Inferior parietal cortex (tissue), 1 donor: ENCODE measurements at regions not wholly inside any gene's neighbourhood (a gene's known extent, or its start where the extent isn't known, plus 50 kb on each side); places are given as distances from the start of the nearest gene placed in this dataset.

Experiments
- DNase-seq: peaks from one replicate; pipeline ENCODE4 v3.0.0-alpha.2; 2016; ENCODE audit errors: extremely low spot score

DNA sequence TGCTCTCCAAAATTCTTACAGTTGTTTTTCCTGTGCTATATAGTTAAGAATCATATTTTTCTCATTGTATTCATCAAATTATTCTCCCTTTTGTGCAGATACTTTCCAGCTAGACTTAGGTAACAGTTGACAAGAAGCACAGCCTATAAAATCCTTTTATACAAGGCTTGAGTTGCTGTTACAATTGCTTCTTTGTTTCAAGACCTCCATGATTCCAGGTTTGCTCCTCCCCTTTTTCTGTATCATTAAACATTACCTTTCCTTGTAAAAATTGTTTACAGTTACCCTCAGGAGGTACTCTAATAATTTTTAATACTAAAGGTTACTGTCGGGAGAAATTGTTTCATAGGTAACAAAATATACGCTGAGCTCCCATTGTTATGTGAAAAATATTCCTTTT is 192.3 kb upstream of the GRID2 start:
- no peak for DNase-seq

DNA sequence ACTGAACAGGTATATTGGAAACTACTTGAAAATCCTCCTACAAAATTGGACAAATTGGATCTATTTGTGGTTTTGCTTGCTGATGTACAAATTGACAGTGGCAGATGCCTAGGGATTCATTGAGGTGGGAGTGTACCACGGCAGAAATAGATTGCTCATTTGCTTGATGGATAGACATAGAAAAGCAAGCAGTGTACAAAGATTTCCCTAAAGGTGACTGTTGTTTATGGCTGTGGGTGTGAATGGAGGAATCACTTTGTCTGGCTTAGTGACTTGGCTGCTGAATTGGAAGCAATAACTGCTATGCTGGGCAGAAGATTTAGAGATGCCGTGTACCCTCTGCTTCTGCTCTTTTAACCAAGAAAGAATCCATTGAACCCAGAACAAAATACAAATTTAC is 191.0 kb upstream of the GRID2 start:
- DNase-seq, result no peak

DNA sequence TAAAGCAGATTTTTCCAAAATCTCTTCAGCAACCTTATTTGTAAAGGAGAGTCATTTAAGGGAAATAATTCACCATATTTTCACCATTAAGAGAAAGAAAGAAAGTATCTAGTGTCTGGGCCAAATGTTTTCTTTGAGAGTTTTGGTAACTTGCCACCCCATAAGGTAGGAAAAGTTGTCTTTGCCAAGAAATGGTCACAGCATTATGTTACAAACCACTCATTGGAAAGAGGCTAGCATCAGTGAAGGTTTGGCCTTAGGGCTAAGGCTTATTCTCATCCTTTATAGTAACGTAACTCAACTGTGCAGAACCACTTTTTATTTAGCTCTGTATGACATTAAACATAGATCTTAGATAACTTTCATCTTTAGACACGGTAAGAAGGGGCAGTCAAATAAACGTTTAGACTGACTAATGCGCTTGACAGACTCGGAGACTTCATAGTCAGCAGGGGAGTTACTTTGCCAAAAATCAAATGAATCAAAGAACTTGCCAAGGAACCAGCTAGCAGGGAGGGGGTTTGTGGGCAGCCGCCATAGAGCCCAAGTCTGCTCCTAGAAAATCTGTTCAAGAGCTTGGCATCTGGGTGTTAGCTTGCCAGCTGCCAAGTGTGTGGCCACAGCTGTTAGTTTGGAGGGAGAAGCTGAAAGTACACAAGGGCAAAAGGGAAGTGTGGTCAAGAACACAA is 182.8 kb upstream of the GRID2 start:
- DNase-seq, result no peak

DNA sequence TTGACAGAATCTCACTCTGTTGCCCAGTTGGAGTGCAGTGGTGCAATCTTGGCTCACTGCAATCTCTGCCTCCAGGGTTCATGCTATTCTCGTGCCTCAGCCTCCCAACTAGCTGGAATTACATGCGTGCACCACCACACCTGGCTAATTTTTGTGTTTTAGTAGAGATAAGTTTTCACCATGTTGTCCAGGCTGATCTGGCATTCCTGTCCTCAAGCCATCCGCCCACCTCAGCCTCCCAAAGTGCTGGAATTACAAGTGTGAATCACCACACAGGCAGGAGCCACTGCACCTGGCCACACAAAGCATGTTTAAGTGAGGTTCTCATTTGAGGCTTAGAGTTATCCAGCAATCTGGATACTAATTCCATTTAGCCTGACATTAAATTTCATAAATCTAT is 180.9 kb upstream of the GRID2 start:
- DNase-seq, result no peak

DNA sequence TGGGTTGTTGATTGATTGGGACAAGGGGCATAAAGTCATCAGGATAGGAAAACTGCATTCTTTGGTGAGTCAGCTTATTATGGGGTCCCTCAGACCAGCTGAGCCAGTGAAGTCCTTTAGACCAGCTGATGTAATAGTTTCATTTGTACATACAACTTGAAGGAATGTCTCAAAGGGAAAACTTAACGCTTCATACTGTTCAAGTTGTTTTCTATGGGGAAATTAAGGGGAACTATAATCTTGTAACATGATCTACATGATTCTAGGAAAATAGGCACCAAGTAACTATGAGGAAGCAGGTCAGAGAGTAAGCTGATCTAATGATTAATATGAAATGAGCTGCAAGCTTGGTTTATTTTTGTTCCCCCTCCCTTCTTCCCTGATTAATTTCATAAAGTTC is 175.1 kb upstream of the GRID2 start:
- DNase-seq, result no peak

DNA sequence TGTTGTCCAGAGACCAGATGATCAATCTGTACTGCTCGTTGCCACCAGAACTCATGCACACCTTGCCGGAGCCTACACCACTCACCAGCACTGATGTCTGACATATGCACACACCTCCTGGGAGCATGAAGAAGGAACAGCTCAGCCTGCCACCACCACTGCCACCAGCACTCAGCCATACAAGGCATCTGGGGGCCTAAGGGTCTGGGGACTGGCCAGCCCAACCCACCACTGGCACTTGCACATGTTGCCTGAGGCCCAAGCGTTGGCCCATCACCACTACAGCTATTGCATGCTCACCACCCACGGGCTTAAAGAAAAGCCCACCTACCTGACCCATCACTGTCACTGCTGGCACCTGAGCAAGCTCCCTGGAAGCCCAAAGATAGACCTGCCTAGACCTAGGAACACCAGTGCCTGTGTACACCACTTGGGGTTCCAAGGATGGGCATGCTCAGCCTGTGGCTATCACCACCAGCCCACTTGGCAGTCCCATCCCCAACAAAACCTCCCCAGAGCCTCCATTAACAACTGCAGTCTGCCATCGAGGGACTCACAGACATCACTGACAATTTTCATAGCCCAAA is 174.3 kb upstream of the GRID2 start:
- DNase-seq, result no peak

DNA sequence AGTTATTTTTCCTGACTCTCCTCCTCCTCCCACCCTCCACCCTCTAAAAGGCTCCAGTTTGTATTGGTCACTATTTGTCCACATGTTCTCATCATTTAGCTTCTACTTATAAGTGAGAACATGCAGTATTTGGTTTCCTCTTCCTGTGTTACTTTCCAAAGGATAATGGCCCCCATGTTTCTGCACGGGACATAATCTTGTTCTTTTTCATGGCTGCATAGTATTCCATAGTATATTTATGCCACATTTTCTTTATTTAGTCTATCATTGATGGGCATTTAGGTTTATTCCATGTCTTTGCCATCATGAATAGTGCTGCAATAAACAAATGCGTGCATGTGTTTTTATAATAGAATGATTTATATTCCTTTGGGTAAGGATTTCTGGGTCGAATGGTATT is 167.3 kb upstream of the GRID2 start:
- DNase-seq, result no peak

DNA sequence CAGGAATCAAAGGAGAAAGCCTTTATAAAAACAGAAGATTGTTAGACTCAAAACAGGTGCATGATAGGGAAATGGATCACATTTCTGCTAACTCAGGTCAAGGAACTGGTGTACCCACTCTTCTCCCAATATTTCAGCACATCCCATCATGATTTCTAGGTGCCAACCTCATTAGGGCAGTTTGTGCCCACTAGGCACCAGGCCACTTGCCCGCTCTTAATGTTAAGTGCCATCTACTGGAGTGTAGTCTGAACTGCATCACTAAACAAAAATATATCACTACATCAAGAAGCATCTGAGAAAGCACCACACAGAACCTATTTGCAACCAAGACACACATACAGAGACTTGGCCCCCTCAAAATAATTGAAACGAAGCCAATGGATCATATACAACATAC is 140.4 kb upstream of the GRID2 start:
- DNase-seq, result no peak

DNA sequence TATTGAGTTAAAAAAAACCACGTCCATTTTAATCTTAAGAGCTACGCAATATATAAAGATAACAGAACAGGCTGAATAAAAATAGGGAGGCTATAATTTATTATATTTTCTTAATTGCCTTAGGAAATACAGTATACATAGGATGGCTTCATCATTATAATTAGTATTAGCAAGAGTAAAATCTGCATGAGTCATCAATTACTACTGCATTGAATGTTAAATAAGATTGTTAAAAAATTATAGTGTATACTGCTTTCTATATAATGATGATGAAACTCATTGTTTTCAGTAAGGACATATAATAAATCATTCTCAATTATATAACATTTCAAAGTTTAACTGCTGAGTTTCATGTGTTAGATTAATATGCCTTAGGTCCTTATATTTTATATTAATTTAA is 133.4 kb upstream of the GRID2 start:
- no peak for DNase-seq

DNA sequence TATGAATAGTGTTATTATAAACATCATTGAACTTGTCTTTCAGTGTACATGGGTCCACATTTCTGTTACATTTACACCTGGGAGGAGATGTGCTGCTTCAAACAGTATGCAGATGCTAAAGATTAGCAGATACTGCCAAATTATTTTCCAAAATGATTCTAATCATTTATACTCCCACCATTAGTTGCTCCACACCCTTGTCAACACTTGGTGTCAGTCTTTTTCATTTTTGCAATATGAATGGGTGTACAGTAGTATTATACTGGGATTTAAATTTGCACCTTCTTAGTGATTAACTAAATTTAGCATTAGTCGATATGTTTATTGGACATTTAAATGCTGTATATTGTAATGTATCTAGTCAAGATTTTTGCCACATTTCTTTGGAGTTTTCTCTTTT is 131.6 kb upstream of the GRID2 start:
- peak; percentile 3 for DNase-seq

DNA sequence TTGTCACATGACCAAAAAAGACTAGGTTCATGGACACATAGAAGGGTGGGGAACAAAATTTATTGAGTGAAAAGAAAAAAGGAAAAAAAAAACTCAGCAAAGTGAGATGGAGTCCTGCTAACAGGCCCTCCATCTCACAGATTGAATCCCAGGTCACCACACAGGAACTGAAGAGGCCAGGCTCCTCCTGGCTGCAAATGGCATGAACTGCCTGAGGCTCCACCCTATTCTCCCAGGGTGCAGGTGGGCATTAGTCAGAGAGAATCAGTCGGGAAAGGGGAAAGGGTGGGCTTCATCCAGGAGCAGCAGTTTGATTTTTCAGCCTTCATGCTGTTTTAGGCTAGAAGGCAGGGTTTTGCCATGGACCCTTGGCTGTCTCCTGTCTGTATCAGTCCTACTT is 128.5 kb upstream of the GRID2 start:
- DNase-seq, result no peak

DNA sequence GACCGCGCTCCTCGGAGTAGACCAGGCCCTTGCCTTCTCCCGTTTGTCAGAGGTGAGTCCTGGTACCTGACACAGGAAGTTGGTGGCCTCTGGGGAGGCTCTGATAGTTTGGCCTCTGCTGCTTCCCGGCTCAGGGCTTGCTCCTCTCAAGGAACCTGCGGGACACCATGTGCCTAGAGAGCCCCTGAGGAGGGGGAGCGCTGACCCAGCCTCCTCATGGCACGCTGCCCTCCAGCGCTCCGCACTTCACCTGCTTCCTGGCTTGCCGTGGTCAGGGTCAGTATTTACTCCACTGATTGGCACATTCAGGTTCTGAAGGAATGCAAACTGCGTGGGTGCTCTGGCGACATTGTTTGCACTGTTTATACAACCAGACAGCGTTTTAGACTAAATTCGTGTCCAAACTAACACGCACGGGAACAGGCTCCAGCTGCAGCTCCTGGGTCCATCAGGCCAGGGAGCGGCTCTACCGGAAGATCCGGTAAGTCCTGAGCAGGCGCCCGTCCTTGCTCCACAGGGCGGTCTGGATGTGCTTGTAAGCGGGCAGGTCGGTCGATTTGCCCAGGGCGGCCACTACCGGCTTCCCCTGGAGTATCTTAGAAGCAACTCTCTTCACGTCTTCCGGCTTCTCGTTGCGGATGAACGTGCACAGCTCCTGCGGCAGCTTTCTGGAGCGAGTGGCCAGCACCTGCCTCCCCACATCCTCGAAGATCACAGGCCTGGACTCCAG is 121.6 kb upstream of the GRID2 start:
- DNase-seq, result no peak

DNA sequence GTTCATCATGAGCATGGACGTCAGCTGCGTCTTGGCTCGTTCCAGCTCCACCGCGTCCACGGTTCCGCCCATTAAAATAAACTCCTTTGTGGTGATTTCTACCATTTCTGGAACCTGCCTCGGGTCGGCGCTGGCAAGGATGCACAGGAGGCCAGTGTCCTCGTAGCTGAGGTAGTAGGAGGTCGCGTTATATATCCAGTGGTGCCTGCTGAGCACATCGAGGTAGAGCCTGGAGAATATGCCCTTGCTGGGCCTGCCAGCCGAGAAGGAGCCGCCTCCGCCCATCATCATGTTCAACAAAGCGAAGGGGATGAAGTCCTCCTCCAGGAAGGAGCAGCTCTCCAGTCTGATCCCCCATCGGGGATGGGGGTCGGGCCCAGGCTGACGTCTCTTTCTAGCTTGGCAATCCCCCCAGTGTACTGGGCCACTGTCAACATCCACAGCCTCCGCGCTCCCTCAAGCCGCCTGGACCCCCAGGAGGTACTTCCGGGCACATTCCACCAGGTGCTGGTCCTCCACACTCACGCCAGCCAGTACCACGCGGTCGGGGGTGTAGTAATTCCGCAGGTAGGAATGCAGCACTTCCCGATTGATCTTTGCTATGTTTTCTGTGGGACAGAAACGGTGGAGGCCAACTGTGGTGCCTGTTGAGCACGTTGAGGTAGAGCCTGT is 120.9 kb upstream of the GRID2 start:
- no peak for DNase-seq

DNA sequence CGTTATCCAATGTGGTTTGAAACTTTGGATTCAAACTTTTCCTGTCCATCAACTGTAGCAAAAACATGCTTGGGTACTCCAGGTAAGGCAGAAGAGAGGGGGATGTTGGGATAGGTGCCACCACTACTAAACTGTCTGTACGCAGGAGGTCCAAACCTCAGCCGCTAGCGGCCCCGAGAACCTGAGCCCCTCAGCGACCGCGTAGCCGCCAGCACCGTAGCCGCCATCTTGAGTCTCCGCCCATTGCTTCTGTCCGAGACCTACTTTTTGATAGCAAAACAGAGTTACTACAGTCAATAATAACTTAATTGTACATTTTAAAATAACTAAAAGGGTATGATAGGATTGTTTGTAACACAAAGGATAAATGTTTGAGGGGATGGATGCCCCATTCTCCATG is 119.9 kb upstream of the GRID2 start:
- no peak for DNase-seq

DNA sequence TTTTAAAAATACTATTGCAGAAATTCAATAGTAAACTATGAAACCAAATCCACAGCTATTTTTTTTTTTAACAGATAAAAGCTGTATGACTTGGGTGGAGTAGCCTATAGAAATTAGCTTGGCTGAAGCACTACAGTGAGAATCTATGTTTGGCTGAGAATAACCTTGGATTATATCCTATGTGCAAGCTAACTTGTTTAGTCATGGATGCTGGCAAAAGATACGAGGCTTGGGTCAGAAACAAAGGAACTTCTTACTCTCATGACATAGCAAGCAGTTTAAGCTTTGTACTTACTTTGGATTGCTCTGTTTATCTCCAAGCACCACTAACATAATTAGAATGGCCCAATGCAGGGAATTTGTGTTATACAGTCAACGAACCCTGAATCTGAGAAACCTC is 119.2 kb upstream of the GRID2 start:
- no peak for DNase-seq

DNA sequence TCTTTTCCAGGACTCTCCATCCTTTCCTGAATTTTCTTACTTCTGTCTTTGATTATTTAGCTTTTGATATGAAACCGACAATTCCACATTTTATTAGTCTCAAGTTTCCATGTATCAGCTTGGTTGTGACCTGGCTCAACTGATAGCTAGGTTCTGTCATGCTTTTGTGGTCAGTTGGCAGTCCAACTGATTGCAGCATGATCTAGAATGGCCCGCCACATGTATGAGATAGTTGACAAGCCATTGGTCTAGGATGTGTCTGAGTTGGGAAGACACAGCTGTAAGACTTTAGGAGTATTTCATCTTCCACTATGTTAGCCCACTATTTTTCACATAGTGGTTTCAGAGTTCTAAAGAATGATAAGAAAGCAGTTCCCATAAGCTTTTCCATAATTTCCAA is 117.5 kb upstream of the GRID2 start:
- no peak for DNase-seq

DNA sequence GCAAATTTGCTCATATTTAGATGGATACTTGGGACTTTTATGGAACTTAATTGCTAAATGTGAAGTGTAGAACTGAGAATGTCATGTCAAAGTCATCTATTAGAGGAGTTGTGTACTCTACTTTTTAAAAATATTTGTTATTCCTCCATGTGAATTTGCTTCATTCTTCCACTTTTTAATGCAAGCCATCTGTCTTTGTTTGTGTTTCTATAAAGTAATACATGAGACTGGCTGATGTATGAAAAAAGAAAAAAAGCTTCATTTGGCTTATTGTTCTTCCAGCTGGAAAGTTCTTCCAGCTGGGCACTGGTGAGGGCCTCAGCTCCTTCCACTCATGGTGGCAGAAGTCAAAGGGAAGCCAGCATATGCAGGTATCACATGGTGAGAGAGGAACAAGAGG is 114.6 kb upstream of the GRID2 start:
- DNase-seq, result no peak

DNA sequence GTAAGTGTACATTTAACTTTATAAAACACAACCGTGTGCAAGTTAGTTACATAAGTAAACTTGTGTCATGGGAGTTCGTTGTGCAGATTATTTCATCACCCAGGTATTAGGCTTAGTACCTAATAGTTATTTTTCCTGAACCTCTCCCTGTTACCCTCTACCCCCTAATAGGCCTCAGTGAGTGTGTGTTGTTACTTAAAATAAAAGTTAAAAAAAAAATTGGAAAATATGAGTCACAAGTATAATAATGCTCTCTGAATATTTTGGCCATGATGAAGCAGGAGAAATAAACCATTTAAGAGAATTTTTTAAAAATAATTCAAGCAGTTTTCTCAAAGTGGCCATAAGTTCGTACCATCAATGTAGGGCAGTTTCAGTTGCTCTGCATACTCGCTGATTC is 105.1 kb upstream of the GRID2 start:
- DNase-seq, result no peak

DNA sequence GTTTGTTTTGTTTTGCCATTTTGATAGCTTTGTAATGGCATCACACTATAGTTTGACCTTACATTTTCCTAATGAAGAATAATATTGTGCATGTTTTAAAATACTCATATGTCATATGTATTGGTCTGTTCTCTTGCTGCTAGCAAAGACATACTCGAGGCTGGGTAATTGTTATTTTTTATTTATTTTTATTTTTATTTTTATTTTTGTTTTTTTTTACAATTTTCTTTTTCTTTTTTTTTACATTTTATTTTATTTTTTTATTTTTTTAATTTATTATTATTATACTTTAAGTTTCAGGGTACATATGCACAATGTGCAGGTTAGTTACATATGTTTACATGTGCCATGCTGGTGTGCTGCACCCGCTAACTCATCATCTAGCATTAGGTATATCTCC is 104.6 kb upstream of the GRID2 start:
- DNase-seq, result no peak

DNA sequence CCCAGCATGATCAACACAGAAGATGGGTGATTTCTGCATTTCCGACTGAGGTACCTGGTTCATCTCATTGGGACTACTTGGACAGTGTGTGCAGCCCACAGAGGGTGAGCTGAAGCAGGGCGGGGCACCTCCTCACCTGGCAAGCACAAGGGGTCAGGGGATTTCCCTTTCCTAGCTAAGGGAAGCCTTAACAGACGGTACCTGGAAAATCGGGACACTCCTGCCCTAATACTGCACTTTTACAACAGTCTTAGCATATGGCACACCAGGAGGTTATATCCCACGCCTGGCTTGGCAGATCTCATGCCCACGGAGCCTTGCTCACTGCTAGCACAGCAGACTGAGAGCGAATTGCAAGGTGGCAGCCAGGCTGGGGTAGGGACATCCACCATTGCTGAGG is 92.9 kb upstream of the GRID2 start:
- DNase-seq, result no peak

DNA sequence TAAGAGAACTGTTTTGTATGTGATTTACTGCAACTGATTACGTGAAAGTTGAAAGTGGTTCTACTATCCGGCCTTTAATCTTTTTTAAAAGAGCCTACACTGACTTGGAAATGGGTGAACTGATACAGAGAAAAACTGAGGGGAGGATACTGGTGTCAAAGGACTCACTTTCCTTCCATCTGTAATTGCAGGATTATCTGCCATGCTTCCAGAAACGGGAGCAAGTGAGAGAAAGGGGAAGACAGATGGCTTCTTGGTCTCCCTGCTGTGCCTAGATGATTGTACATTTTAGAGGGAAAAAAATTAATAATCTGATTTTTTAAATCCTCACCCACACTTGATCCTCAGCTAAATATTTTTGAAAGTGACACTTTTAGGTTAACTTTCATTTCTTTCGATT is 88.3 kb upstream of the GRID2 start:
- DNase-seq, result no peak

DNA sequence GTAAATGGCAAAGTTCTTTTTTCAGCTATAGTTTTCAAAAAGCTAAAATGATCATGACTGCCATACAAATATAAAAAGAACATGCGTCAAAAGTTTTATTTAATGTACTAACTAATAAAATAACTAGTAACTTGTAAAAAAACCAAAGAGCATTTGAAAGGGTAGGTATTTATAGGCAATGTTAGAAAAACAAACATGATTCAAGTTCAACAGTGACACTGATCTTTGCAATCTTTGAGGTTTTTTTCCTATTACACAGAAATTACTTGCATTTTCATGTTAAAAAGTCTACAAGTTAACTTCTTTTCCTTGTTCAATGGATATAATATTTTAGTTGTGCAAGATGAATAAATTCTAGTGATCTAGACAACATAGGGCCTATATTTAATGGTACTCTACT is 72.3 kb upstream of the GRID2 start:
- no peak for DNase-seq

DNA sequence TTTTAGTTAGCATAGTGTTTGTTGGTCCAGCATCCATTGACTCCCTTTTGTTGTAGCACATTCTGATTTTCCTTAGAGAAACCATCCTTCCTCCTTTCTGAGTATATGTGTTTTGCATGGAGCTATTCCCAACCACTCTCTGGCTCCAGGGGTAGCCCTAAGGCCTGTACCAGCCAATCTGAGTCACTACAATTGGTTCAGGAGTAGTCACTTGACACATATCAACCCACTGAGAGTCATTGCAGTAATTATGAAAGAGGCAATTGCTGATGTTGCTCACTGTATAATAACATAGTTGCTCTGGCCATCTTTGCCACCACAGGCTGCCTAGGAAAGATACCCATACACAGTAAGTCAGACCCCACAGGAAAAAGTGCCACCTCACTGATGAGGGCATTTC is 71.2 kb upstream of the GRID2 start:
- DNase-seq, result no peak
